HEK293 (cell line): ENCODE measurements at regions not wholly inside any gene's neighbourhood (a gene's known extent, or its start where the extent isn't known, plus 50 kb on each side); places are given as distances from the start of the nearest gene placed in this dataset.

ENCODE experiments used
- CTCF ChIA-PET: fragments of 350-600 bp; formaldehyde crosslinking; extraction: SDS; loops from one replicate; lab custom pipeline; 2021; ENCODE audit warnings: antibody characterized with exemption; lab: Yijun Ruan, JAX
- POLR2A ChIA-PET: fragments of 300-600 bp; formaldehyde crosslinking; extraction: SDS; loops from one replicate; lab custom pipeline; 2020; ENCODE audit warnings: antibody characterized with exemption, inconsistent platforms; lab: Yijun Ruan, JAX
- H3K27ac ChIP-seq: fragments of 200-500 bp; sonication (Bioruptor generic); 2 replicates; pipeline ENCODE4 v1.5.1; 2014; ENCODE audit warnings: low read depth, low read length, control low read depth, inconsistent platforms; ENCODE audit errors: extremely low read depth
- H3K36me3 ChIP-seq, 2 experiments: fragments of 200-500 bp in 1 of 2; sonication (Bioruptor generic) in 1 of 2; 1 replicate in 1 of 2; 2 replicates in 1 of 2; pipeline ENCODE4 v1.5.1; 2014 to 2017; ENCODE audit warnings: inconsistent platforms in 2 of 2, low read length in 2 of 2; ENCODE audit not compliant: control insufficient read depth in 2 of 2, insufficient read depth in 1 of 2
- H3K4me1 ChIP-seq: fragments of 200-500 bp; sonication (Bioruptor generic); 2 replicates; pipeline ENCODE4 v1.5.1; 2014; ENCODE audit warnings: mild to moderate bottlenecking, low read length, inconsistent platforms; ENCODE audit not compliant: control insufficient read depth, insufficient read depth
- H3K4me3 ChIP-seq: 2 replicates; pipeline ENCODE4 v1.5.1; 2011; ENCODE audit warnings: low read depth, mild to moderate bottlenecking, control low read depth, low read length, moderate library complexity
- H3K9me3 ChIP-seq: fragments of 200-500 bp; sonication (Bioruptor generic); 2 replicates; pipeline ENCODE4 v1.5.1; 2014; ENCODE audit warnings: low read depth, low read length, inconsistent platforms; ENCODE audit not compliant: control insufficient read depth, insufficient read depth
- GLI2 ChIP-seq: fragments of 450-650 bp; formaldehyde crosslinking; IDR thresholded peaks from 2 replicates; pipeline ENCODE4; 2017; ENCODE audit warnings: missing biosample characterization, missing genetic modification characterization, low read depth, borderline replicate concordance
- HOXA7 ChIP-seq: sonication (generic); formaldehyde crosslinking; IDR thresholded peaks from 2 replicates; pipeline ENCODE4 v1.8.1; 2022; ENCODE audit warnings: missing genetic modification reagents, borderline replicate concordance
- HOXD13 ChIP-seq: sonication (generic); formaldehyde crosslinking; IDR thresholded peaks from 2 replicates; pipeline ENCODE4 v1.8.0; 2022; ENCODE audit warnings: missing genetic modification reagents, borderline replicate concordance
- KLF8 ChIP-seq: fragments of 450-650 bp; formaldehyde crosslinking; IDR thresholded peaks from 2 replicates; pipeline ENCODE4 v1.5.1; 2016; ENCODE audit warnings: missing biosample characterization, missing genetic modification characterization
- KLF9 ChIP-seq: fragments of 450-650 bp; formaldehyde crosslinking; IDR thresholded peaks from 2 replicates; pipeline ENCODE4 v1.5.1; 2016; ENCODE audit warnings: missing biosample characterization, missing genetic modification characterization, low read depth
- MYNN ChIP-seq: fragments of 450-650 bp; formaldehyde crosslinking; IDR thresholded peaks from 2 replicates; pipeline ENCODE4 v1.5.1; 2016; ENCODE audit warnings: missing biosample characterization, missing genetic modification characterization, borderline replicate concordance
- OSR2 ChIP-seq: fragments of 450-650 bp; formaldehyde crosslinking; IDR thresholded peaks from 2 replicates; pipeline ENCODE4 v1.5.1; 2016; ENCODE audit warnings: missing biosample characterization, missing genetic modification characterization
- SP7 ChIP-seq: fragments of 450-650 bp; formaldehyde crosslinking; IDR thresholded peaks from 2 replicates; pipeline ENCODE4 v1.5.1; 2016; ENCODE audit warnings: missing biosample characterization, missing genetic modification characterization
- ZBTB1 ChIP-seq: fragments of 450-650 bp; formaldehyde crosslinking; IDR thresholded peaks from 2 replicates; pipeline ENCODE4 v1.5.1; 2016; ENCODE audit warnings: missing biosample characterization, missing genetic modification characterization
- ZBTB17 ChIP-seq: fragments of 450-650 bp; formaldehyde crosslinking; IDR thresholded peaks from 2 replicates; pipeline ENCODE4 v1.5.1; 2016; ENCODE audit warnings: missing biosample characterization, missing genetic modification characterization
- ZBTB20 ChIP-seq: fragments of 450-650 bp; formaldehyde crosslinking; IDR thresholded peaks from 2 replicates; pipeline ENCODE4 v1.5.1; 2016; ENCODE audit warnings: missing biosample characterization, missing genetic modification characterization
- ZBTB48 ChIP-seq: fragments of 450-650 bp; formaldehyde crosslinking; IDR thresholded peaks from 2 replicates; pipeline ENCODE4 v1.5.1; 2016; ENCODE audit warnings: missing biosample characterization, missing genetic modification characterization
- ZFHX2 ChIP-seq: fragments of 450-650 bp; formaldehyde crosslinking; conservative IDR thresholded peaks from 2 replicates; pipeline ENCODE4 v1.5.1; 2016; ENCODE audit warnings: missing biosample characterization, missing genetic modification characterization
- ZNF132 ChIP-seq: fragments of 450-650 bp; formaldehyde crosslinking; IDR thresholded peaks from 2 replicates; pipeline ENCODE4 v1.5.1; 2017; ENCODE audit warnings: missing biosample characterization, missing genetic modification characterization, borderline replicate concordance
- ZNF184 ChIP-seq: fragments of 450-650 bp; IDR thresholded peaks from 2 replicates; pipeline ENCODE4 v1.5.1; 2018; ENCODE audit warnings: missing biosample characterization, mild to moderate bottlenecking, missing genetic modification characterization
- ZNF19 ChIP-seq: fragments of 450-650 bp; formaldehyde crosslinking; IDR thresholded peaks from 2 replicates; pipeline ENCODE4; 2016; ENCODE audit warnings: missing biosample characterization, missing genetic modification characterization, low read depth
- ZNF23 ChIP-seq: fragments of 450-650 bp; formaldehyde crosslinking; IDR thresholded peaks from 2 replicates; pipeline ENCODE4 v1.5.1; 2016; ENCODE audit warnings: missing biosample characterization, missing genetic modification characterization, borderline replicate concordance
- ZNF24 ChIP-seq: fragments of 450-650 bp; formaldehyde crosslinking; IDR thresholded peaks from 2 replicates; pipeline ENCODE4 v1.5.1; 2016; ENCODE audit warnings: missing biosample characterization, missing genetic modification characterization
- ZNF37A ChIP-seq: fragments of 450-650 bp; IDR thresholded peaks from 2 replicates; pipeline ENCODE4 v1.5.1; 2018; ENCODE audit warnings: missing biosample characterization, missing genetic modification characterization
- ZNF561 ChIP-seq: fragments of 450-650 bp; IDR thresholded peaks from 2 replicates; pipeline ENCODE4 v1.5.1; 2018; ENCODE audit warnings: missing biosample characterization, missing genetic modification characterization, borderline replicate concordance
- ZNF654 ChIP-seq: fragments of 450-650 bp; formaldehyde crosslinking; IDR thresholded peaks from 2 replicates; pipeline ENCODE4 v1.5.1; 2016; ENCODE audit warnings: low read depth, missing biosample characterization, missing genetic modification characterization
- ZNF670 ChIP-seq: fragments of 450-650 bp; formaldehyde crosslinking; IDR thresholded peaks from 2 replicates; pipeline ENCODE4 v1.5.1; 2016; ENCODE audit warnings: missing biosample characterization, missing genetic modification characterization, low read depth
- ZNF677 ChIP-seq: fragments of 450-650 bp; IDR thresholded peaks from 2 replicates; pipeline ENCODE4 v1.5.0; 2018; ENCODE audit warnings: missing biosample characterization, mild to moderate bottlenecking, missing genetic modification characterization, moderate library complexity
- ZNF707 ChIP-seq: fragments of 450-650 bp; formaldehyde crosslinking; IDR thresholded peaks from 2 replicates; pipeline ENCODE4 v1.5.1; 2016; ENCODE audit warnings: missing biosample characterization, missing genetic modification characterization
- ZNF791 ChIP-seq: fragments of 450-650 bp; formaldehyde crosslinking; IDR thresholded peaks from 2 replicates; pipeline ENCODE4 v1.5.1; 2016; ENCODE audit warnings: missing biosample characterization, missing genetic modification characterization
- ZXDB ChIP-seq: fragments of 450-650 bp; formaldehyde crosslinking; IDR thresholded peaks from 2 replicates; pipeline ENCODE4 v1.5.1; 2016; ENCODE audit warnings: missing biosample characterization, missing genetic modification characterization
- TF ChIP-seq, protein P1 (sequence below): fragments of 450-650 bp; formaldehyde crosslinking; IDR thresholded peaks from 2 replicates; pipeline ENCODE4 v1.5.1; 2016; ENCODE audit warnings: missing biosample characterization, missing genetic modification characterization, low read depth
- TF ChIP-seq, protein P2 (sequence below): fragments of 450-650 bp; formaldehyde crosslinking; IDR thresholded peaks from 2 replicates; pipeline ENCODE4 v1.5.1; 2016; ENCODE audit warnings: missing biosample characterization, missing genetic modification characterization
- TF ChIP-seq, protein P3 (sequence below): fragments of 450-650 bp; formaldehyde crosslinking; IDR thresholded peaks from 2 replicates; pipeline ENCODE4 v1.5.1; 2017; ENCODE audit warnings: missing biosample characterization, missing genetic modification characterization
- TF ChIP-seq, protein P4 (sequence below): fragments of 450-650 bp; formaldehyde crosslinking; IDR thresholded peaks from 2 replicates; pipeline ENCODE4 v1.5.1; 2016; ENCODE audit warnings: missing biosample characterization, missing genetic modification characterization, low read depth
- TF ChIP-seq, protein P5 (sequence below): fragments of 450-650 bp; formaldehyde crosslinking; IDR thresholded peaks from 2 replicates; pipeline ENCODE4 v1.5.1; 2017; ENCODE audit warnings: missing biosample characterization, missing genetic modification characterization

DNA sequence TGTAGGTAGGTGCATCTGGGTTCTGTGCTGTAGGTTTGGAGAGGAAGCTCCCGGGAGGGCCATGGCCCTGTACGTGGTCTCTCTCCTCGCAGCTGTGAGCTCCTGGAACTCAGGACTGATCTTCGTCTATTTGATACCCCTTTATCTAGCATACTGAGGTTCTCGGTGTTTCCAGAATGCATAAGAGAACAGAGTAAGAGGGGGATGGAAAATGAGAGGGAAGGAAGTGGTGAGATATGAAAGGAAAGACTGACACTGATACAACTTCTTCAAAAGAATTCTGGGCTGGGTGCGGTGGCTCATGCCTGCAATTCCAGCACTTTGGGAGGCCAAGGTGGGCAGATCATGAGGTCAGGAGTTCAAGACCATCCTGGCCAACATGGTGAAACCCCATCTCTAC is 90.7 kb downstream of the CHRD start:
- Histone ChIP-seq H3K4me1 (no peaks in the 10 kb centered on the region), H3K36me3 (no peaks in the 10 kb centered on the region), H3K4me3 (no peak overlapping the region), H3K27ac (no peak overlapping the region), H3K9me3 (no peaks in the 10 kb centered on the region)
- CTCF ChIA-PET: interaction anchor here (0.6 to 6.0 kb wide), 8 partner anchors 11 to 181 kb away, joined by 3 to 55 read pairs (median 13); no protein-coding TSS in a partner anchor
- POLR2A ChIA-PET: no interaction called here
- no peak for TF ChIP-seq ZNF23
- TF ChIP-seq HOXA7: no peak
- TF ChIP-seq, protein P1, sequence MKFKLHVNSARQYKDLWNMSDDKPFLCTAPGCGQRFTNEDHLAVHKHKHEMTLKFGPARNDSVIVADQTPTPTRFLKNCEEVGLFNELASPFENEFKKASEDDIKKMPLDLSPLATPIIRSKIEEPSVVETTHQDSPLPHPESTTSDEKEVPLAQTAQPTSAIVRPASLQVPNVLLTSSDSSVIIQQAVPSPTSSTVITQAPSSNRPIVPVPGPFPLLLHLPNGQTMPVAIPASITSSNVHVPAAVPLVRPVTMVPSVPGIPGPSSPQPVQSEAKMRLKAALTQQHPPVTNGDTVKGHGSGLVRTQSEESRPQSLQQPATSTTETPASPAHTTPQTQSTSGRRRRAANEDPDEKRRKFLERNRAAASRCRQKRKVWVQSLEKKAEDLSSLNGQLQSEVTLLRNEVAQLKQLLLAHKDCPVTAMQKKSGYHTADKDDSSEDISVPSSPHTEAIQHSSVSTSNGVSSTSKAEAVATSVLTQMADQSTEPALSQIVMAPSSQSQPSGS (tag by site-specific recombination): no peak
- no peak for TF ChIP-seq ZNF19 (tag by site-specific recombination)
- no peak for TF ChIP-seq ZBTB48 (tag by site-specific recombination)
- TF ChIP-seq HOXD13 (CRISPR knock-in tag): no peak
- no peak for TF ChIP-seq ZNF561
- no peak for TF ChIP-seq ZBTB20 (tag by site-specific recombination)
- no peak for TF ChIP-seq ZNF677 (tag by site-specific recombination)
- TF ChIP-seq ZNF791 (tag by site-specific recombination): no peak
- no peak for TF ChIP-seq ZBTB1
- TF ChIP-seq, protein P2, sequence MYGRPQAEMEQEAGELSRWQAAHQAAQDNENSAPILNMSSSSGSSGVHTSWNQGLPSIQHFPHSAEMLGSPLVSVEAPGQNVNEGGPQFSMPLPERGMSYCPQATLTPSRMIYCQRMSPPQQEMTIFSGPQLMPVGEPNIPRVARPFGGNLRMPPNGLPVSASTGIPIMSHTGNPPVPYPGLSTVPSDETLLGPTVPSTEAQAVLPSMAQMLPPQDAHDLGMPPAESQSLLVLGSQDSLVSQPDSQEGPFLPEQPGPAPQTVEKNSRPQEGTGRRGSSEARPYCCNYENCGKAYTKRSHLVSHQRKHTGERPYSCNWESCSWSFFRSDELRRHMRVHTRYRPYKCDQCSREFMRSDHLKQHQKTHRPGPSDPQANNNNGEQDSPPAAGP: no peak
- no peak for TF ChIP-seq ZNF654 (tag by site-specific recombination)
- TF ChIP-seq ZNF707 (tag by site-specific recombination): no peak
- TF ChIP-seq ZNF37A (tag by site-specific recombination): no peak
- TF ChIP-seq OSR2: no peak
- TF ChIP-seq ZXDB (tag by site-specific recombination): no peak
- TF ChIP-seq ZBTB17 (tag by site-specific recombination): no peak
- no peak for TF ChIP-seq ZNF24

DNA sequence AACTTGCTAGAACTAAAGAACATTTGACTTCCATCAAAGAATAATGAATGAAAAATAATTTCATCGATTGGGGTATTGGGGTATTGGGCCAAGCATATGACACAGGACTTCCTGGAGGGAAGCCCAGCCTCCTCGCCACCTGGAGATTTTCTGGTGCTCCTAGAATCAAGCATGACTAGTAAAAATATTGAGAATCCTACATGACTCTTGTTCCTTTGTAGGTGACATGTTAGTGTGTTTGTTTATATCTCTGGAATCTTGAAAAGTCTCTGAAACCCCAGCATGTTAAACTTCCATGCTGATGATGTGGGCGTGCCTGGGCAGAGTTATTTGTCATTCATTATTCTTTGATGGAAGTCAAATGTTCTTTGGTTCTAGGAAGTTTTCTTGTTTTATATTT is 90.1 kb upstream of the EPHB3 start:
- Histone ChIP-seq H3K4me3 (no peak overlapping the region), H3K4me1 (no peaks in the 10 kb centered on the region), H3K9me3 (no peaks in the 10 kb centered on the region), H3K27ac (no peak overlapping the region), H3K36me3 (no peaks in the 10 kb centered on the region)
- ChIA-PET POLR2A (no interaction called here), CTCF (interaction anchor here (0.9 to 4.0 kb wide), 2 partner anchors 42 kb away, joined by 7 to 48 read pairs; no protein-coding TSS in a partner anchor)
- TF ChIP-seq ZNF670 (tag by site-specific recombination) (no peak), MYNN (tag by site-specific recombination) (no peak), GLI2 (no peak), KLF8 (tag by site-specific recombination) (no peak), ZFHX2 (tag by site-specific recombination) (no peak), ZNF132 (tag by site-specific recombination) (no peak), SP7 (no peak), KLF9 (no peak), ZNF184 (no peak)
- TF ChIP-seq, protein P3, sequence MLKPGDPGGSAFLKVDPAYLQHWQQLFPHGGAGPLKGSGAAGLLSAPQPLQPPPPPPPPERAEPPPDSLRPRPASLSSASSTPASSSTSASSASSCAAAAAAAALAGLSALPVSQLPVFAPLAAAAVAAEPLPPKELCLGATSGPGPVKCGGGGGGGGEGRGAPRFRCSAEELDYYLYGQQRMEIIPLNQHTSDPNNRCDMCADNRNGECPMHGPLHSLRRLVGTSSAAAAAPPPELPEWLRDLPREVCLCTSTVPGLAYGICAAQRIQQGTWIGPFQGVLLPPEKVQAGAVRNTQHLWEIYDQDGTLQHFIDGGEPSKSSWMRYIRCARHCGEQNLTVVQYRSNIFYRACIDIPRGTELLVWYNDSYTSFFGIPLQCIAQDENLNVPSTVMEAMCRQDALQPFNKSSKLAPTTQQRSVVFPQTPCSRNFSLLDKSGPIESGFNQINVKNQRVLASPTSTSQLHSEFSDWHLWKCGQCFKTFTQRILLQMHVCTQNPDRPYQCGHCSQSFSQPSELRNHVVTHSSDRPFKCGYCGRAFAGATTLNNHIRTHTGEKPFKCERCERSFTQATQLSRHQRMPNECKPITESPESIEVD (tag by site-specific recombination): no peak
- TF ChIP-seq, protein P4, sequence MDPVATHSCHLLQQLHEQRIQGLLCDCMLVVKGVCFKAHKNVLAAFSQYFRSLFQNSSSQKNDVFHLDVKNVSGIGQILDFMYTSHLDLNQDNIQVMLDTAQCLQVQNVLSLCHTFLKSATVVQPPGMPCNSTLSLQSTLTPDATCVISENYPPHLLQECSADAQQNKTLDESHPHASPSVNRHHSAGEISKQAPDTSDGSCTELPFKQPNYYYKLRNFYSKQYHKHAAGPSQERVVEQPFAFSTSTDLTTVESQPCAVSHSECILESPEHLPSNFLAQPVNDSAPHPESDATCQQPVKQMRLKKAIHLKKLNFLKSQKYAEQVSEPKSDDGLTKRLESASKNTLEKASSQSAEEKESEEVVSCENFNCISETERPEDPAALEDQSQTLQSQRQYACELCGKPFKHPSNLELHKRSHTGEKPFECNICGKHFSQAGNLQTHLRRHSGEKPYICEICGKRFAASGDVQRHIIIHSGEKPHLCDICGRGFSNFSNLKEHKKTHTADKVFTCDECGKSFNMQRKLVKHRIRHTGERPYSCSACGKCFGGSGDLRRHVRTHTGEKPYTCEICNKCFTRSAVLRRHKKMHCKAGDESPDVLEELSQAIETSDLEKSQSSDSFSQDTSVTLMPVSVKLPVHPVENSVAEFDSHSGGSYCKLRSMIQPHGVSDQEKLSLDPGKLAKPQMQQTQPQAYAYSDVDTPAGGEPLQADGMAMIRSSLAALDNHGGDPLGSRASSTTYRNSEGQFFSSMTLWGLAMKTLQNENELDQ (tag by site-specific recombination): no peak
- TF ChIP-seq, protein P5, sequence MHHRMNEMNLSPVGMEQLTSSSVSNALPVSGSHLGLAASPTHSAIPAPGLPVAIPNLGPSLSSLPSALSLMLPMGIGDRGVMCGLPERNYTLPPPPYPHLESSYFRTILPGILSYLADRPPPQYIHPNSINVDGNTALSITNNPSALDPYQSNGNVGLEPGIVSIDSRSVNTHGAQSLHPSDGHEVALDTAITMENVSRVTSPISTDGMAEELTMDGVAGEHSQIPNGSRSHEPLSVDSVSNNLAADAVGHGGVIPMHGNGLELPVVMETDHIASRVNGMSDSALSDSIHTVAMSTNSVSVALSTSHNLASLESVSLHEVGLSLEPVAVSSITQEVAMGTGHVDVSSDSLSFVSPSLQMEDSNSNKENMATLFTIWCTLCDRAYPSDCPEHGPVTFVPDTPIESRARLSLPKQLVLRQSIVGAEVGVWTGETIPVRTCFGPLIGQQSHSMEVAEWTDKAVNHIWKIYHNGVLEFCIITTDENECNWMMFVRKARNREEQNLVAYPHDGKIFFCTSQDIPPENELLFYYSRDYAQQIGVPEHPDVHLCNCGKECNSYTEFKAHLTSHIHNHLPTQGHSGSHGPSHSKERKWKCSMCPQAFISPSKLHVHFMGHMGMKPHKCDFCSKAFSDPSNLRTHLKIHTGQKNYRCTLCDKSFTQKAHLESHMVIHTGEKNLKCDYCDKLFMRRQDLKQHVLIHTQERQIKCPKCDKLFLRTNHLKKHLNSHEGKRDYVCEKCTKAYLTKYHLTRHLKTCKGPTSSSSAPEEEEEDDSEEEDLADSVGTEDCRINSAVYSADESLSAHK (tag by site-specific recombination): no peak
